Uterus (tissue), 3 donors: ENCODE measurements at regions not wholly inside any gene's neighbourhood (a gene's known extent, or its start where the extent isn't known, plus 50 kb on each side); places are given as distances from the start of the nearest gene placed in this dataset.

Source experiments
- DNase-seq, 2 donors: peaks; one replicate each; pipeline ENCODE4 v3.0.0-alpha.2; 2019 to 2020
- H3K27ac ChIP-seq, 2 donors: fragments of 200-600 bp; sonication (generic); 1 replicate in 1 of 2; 2 replicates in 1 of 2; pipeline ENCODE4 v1.5.1; 2016 to 2018
- H3K27me3 ChIP-seq, 2 donors: fragments of 200-600 bp; sonication (generic); one replicate each; pipeline ENCODE4 v1.5.1; 2018 to 2019; ENCODE audit warnings: control low read depth in 1 of 2
- H3K36me3 ChIP-seq, 2 donors: fragments of 200-600 bp; sonication (generic); one replicate each; pipeline ENCODE4 v1.5.1; 2019; ENCODE audit warnings: control low read depth in 1 of 2
- H3K4me1 ChIP-seq, 2 donors: fragments of 200-600 bp; sonication (generic); one replicate each; pipeline ENCODE4 v1.5.1; 2018 to 2019; ENCODE audit warnings: control low read depth in 1 of 2
- H3K4me3 ChIP-seq, 2 donors: fragments of 200-600 bp; sonication (generic); 1 replicate in 1 of 2; 2 replicates in 1 of 2; pipeline ENCODE4 v1.5.1; 2018 to 2019; ENCODE audit warnings: mild to moderate bottlenecking in 1 of 2
- H3K9me3 ChIP-seq, 2 donors: fragments of 200-600 bp; sonication (generic); one replicate each; pipeline ENCODE4 v1.5.1; 2019; ENCODE audit warnings: control low read depth in 1 of 2
- POLR2A ChIP-seq, 2 donors: fragments of 450-650 bp; IDR thresholded peaks; one replicate each; pipeline ENCODE4 v1.6.1; 2016; ENCODE audit warnings: antibody characterized with exemption in 2 of 2, mild to moderate bottlenecking in 1 of 2, moderate library complexity in 1 of 2
- intact Hi-C: fragments of 100-400 bp; cut with DNase I; formaldehyde crosslinking; loops from one replicate; pipeline ENCODE4 v1.15.1; 2023; ENCODE audit warnings: low total_unique reads
- TF ChIP-seq, protein P1 (sequence below), 4 experiments: fragments of 200-600 bp in 2 of 4; fragments of 450-650 bp in 2 of 4; sonication (generic) in 2 of 4; IDR thresholded peaks; one replicate each; pipeline ENCODE4 v1.5.1; 2016 to 2019; ENCODE audit warnings: antibody characterized with exemption in 4 of 4, mild to moderate bottlenecking in 2 of 4, moderate library complexity in 1 of 4
- donor health status: DM: yes; HTN: yes; CAD: no.

DNA sequence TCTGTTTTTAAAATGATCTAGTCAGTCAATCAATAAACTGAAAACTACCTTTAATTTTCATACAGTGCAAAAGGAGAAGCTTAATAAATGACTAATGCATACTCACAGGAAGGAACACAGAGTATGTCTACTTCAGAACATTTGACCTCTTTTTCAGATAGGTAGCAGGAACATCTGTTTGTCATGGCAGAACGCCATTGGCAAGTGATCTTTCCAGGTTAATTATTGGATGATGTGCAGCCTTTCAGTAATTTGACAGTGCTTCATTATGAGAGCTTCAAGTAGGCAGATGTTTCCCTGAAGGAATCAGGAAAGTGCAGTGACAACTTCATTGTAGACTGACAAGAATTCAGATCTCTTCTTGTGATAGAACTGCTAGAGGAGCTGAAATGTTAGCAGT is 325.0 kb downstream of the OTOL1 start:
- no peaks in the 10 kb centered on the region for H3K9me3 ChIP-seq
- no peaks in the 10 kb centered on the region for H3K36me3 ChIP-seq
- H3K4me1 ChIP-seq: no peaks in the 10 kb centered on the region
- no peaks in the 10 kb centered on the region for H3K27me3 ChIP-seq
- DNase-seq: no peak
- H3K4me3 ChIP-seq: no peak overlapping the region
- H3K27ac ChIP-seq: no peak overlapping the region
- intact Hi-C loops: no loop called here
- TF ChIP-seq, protein P1, sequence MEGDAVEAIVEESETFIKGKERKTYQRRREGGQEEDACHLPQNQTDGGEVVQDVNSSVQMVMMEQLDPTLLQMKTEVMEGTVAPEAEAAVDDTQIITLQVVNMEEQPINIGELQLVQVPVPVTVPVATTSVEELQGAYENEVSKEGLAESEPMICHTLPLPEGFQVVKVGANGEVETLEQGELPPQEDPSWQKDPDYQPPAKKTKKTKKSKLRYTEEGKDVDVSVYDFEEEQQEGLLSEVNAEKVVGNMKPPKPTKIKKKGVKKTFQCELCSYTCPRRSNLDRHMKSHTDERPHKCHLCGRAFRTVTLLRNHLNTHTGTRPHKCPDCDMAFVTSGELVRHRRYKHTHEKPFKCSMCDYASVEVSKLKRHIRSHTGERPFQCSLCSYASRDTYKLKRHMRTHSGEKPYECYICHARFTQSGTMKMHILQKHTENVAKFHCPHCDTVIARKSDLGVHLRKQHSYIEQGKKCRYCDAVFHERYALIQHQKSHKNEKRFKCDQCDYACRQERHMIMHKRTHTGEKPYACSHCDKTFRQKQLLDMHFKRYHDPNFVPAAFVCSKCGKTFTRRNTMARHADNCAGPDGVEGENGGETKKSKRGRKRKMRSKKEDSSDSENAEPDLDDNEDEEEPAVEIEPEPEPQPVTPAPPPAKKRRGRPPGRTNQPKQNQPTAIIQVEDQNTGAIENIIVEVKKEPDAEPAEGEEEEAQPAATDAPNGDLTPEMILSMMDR (IDR thresholded peaks at IDR 0.05): no peak
- TF ChIP-seq POLR2A (IDR thresholded peaks at IDR 0.05): no peak

DNA sequence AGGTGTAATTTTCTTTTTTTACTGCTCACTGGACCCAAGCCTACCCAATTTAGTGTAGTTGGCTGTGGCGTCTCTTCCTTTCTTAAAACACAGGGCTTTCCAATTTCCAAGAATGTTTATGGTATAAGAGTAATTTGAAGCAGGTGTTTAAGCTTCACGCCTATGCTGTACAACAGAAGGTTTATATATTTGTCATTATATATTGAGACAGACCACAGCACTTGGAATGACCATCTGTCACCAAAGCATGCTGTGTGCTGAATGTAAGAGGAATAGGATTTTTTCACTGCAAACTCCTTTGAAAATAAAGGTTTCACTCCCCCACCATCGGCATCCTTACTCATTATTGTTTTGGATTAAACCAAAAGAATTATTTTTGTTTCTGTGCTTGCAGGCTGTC is 325.7 kb downstream of the OTOL1 start:
- Histone ChIP-seq H3K27me3 (no peaks in the 10 kb centered on the region), H3K27ac (no peak overlapping the region), H3K36me3 (no peaks in the 10 kb centered on the region), H3K4me3 (no peak overlapping the region), H3K4me1 (no peaks in the 10 kb centered on the region), H3K9me3 (no peaks in the 10 kb centered on the region)
- TF ChIP-seq POLR2A (IDR thresholded peaks at IDR 0.05): no peak
- TF ChIP-seq, protein P1 (IDR thresholded peaks at IDR 0.05): no peak
- intact Hi-C loops: no loop called here
- DNase-seq: no peak

DNA sequence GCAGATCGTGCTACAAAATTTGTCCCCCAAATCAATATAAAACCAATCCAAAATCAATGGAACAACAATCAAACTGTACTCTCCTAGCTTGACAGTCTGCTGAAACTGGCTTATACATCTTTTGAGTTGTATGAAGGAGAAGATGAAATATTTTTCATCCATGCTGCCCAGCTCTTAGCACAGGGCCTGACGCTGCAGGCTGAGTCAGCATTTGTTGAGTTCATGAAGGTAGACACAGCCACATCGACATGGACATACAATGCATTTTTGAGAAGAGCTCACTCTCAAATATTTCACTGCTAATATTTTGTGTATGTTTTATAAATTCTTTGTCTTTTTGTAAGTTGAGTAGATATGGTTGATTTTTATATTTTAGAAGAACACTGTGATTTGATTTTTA is 327.3 kb downstream of the OTOL1 start:
- no peaks in the 10 kb centered on the region for H3K9me3 ChIP-seq
- DNase-seq: no peak
- no peaks in the 10 kb centered on the region for H3K36me3 ChIP-seq
- H3K4me1 ChIP-seq: no peaks in the 10 kb centered on the region
- H3K27ac ChIP-seq: no peak overlapping the region
- intact Hi-C loops: no loop called here
- H3K27me3 ChIP-seq: no peaks in the 10 kb centered on the region
- H3K4me3 ChIP-seq: no peak overlapping the region
- TF ChIP-seq, protein P1 (IDR thresholded peaks at IDR 0.05): no peak
- no peak for TF ChIP-seq POLR2A (IDR thresholded peaks at IDR 0.05)

DNA sequence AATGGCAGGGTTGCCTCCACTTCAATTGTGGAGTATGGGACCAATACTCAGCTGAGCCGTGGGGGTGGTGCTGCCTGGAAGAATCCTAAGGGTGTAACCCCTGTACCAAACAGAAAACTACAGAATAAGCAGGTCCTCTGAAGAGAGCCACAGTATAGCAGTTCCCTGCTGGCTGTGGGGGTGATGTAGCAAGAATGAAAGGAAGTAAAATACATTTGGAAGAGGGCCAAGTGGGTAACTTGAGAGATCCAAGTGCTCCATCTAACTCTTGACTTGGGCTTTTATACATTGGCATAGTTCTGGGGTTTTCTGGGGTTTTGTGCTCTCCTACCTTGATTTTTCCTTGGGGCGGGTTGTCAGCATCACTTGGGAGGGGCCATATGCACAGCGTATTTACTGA is 341.4 kb downstream of the OTOL1 start:
- no peaks in the 10 kb centered on the region for H3K27me3 ChIP-seq
- H3K36me3 ChIP-seq: no peaks in the 10 kb centered on the region
- no peak overlapping the region for H3K27ac ChIP-seq
- H3K4me1 ChIP-seq: no peaks in the 10 kb centered on the region
- intact Hi-C loops: no loop called here
- no peak overlapping the region for H3K4me3 ChIP-seq
- DNase-seq: no peak
- no peaks in the 10 kb centered on the region for H3K9me3 ChIP-seq
- TF ChIP-seq, protein P1 (IDR thresholded peaks at IDR 0.05): no peak
- no peak for TF ChIP-seq POLR2A (IDR thresholded peaks at IDR 0.05)

DNA sequence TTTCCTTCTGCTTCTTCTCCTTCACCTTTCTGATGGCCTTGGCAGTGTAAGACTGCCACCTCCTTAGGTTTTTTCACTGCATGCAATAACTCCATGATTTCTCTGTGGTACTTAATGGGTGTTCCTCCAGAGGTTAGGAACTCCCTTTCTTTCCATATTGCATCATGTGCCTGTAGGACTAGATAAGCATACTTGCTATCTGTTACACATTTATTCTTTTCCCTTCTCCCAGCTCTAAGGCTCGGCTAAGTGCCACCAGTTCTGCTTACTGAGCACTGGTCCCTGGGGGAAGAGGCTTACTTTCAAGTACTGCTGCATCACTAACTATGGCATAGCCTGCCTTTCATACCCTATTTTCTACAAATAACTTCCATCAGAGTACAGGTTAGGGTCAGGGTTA is 351.8 kb downstream of the OTOL1 start:
- intact Hi-C loops: no loop called here
- H3K27me3 ChIP-seq: no peaks in the 10 kb centered on the region
- no peak for DNase-seq
- no peaks in the 10 kb centered on the region for H3K4me1 ChIP-seq
- H3K36me3 ChIP-seq: no peaks in the 10 kb centered on the region
- no peak overlapping the region for H3K27ac ChIP-seq
- no peaks in the 10 kb centered on the region for H3K9me3 ChIP-seq
- no peak for TF ChIP-seq POLR2A (IDR thresholded peaks at IDR 0.05)
- TF ChIP-seq, protein P1 (IDR thresholded peaks at IDR 0.05): no peak
- no peak overlapping the region for H3K4me3 ChIP-seq
